Activated naive CD4-positive, alpha-beta T cell treated with anti-CD3 and anti-CD28 coated beads, Interleukin-2, amount 50 U/mL, for 24 hours (primary cell): ENCODE measurements at regions not wholly inside any gene's neighbourhood (a gene's known extent, or its start where the extent isn't known, plus 50 kb on each side); places are given as distances from the start of the nearest gene placed in this dataset.

ENCODE experiments used
- H3K27ac Mint-ChIP-seq: one replicate; pipeline ENCODE4 v1.8.0; 2021; ENCODE audit warnings: mild to moderate bottlenecking, mixed read lengths
- H3K27me3 Mint-ChIP-seq: one replicate; pipeline ENCODE4 v1.8.0; 2021; ENCODE audit warnings: mixed read lengths
- H3K36me3 Mint-ChIP-seq: one replicate; pipeline ENCODE4 v1.8.0; 2021; ENCODE audit warnings: mixed read lengths
- H3K4me1 Mint-ChIP-seq: one replicate; pipeline ENCODE4 v1.8.0; 2021; ENCODE audit warnings: mixed read lengths
- H3K4me3 Mint-ChIP-seq: one replicate; pipeline ENCODE4 v1.8.0; 2021; ENCODE audit warnings: mild to moderate bottlenecking, mixed read lengths
- H3K9me3 Mint-ChIP-seq: one replicate; pipeline ENCODE4 v1.8.0; 2021; ENCODE audit warnings: mixed read lengths

DNA sequence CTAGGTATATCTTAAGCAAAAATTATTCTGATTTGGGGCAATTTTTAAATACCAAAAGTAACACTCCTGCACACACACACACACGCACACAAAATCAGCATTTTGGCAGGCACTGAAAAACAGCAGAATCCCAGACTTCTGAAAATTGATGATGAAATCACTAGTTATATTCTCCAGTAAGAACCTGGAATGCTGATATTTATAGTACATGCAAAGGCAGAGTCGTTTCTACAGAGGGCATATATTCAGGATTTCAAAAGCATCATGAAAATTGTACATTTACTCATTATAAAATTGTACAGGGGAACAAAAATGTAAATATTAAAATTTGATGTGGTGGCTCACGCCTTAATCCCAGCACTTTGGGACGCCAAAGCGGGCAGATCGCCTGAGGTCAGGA lies 352.5 kb upstream of the PITX2 start:
- no peaks in the 10 kb centered on the region for H3K36me3 Mint-ChIP-seq
- no peaks in the 10 kb centered on the region for H3K4me1 Mint-ChIP-seq
- no peak overlapping the region for H3K27ac Mint-ChIP-seq
- no peaks in the 10 kb centered on the region for H3K9me3 Mint-ChIP-seq
- no peak overlapping the region for H3K4me3 Mint-ChIP-seq
- no peaks in the 10 kb centered on the region for H3K27me3 Mint-ChIP-seq

- no peak overlapping the region for H3K27ac Mint-ChIP-seq
- H3K27me3 Mint-ChIP-seq, result no peaks in the 10 kb centered on the region
- no peaks in the 10 kb centered on the region for H3K36me3 Mint-ChIP-seq
- H3K4me1 Mint-ChIP-seq, result no peaks in the 10 kb centered on the region
- H3K9me3 Mint-ChIP-seq, result no peaks in the 10 kb centered on the region
- no peak overlapping the region for H3K4me3 Mint-ChIP-seq
Measured at GRCh38 chr4:110977554-110977953, 354.7 kb upstream of the PITX2 start.

- Mint-ChIP-seq H3K4me1 (no peaks in the 10 kb centered on the region), H3K4me3 (no peak overlapping the region), H3K36me3 (no peaks in the 10 kb centered on the region), H3K27ac (no peak overlapping the region), H3K9me3 (no peaks in the 10 kb centered on the region), H3K27me3 (no peaks in the 10 kb centered on the region)
Measured at GRCh38 chr4:110978761-110979160, 355.9 kb upstream of the PITX2 start.

DNA sequence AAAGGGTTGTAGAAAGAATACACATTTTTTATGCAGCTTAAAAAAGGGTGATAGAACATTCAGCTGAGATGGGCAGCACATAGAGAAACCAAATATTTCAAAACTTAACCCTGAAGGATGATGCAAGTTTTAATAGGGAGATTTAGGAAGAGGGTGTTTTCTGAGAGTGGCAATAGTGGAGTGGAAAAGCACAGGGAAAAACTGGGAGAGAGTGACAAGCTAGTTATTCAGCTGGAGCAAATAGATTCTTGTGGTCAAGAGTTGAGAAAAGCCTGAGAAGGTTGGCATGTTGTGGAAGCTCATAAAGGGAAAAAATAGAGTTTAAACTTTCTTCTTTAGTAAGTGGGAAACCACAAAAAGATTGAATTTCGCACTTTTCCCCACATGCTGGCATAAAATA lies 359.6 kb upstream of the PITX2 start:
- no peaks in the 10 kb centered on the region for H3K27me3 Mint-ChIP-seq
- H3K27ac Mint-ChIP-seq, result no peak overlapping the region
- no peaks in the 10 kb centered on the region for H3K36me3 Mint-ChIP-seq
- no peaks in the 10 kb centered on the region for H3K4me1 Mint-ChIP-seq
- no peak overlapping the region for H3K4me3 Mint-ChIP-seq
- H3K9me3 Mint-ChIP-seq, result no peaks in the 10 kb centered on the region

GRCh38 chr4:110988722-110989121 lies 365.8 kb upstream of the PITX2 start:
- H3K9me3 Mint-ChIP-seq, result no peaks in the 10 kb centered on the region
- no peak overlapping the region for H3K4me3 Mint-ChIP-seq
- H3K27ac Mint-ChIP-seq, result no peak overlapping the region
- H3K36me3 Mint-ChIP-seq, result no peaks in the 10 kb centered on the region
- H3K27me3 Mint-ChIP-seq, result no peaks in the 10 kb centered on the region
- no peaks in the 10 kb centered on the region for H3K4me1 Mint-ChIP-seq

DNA sequence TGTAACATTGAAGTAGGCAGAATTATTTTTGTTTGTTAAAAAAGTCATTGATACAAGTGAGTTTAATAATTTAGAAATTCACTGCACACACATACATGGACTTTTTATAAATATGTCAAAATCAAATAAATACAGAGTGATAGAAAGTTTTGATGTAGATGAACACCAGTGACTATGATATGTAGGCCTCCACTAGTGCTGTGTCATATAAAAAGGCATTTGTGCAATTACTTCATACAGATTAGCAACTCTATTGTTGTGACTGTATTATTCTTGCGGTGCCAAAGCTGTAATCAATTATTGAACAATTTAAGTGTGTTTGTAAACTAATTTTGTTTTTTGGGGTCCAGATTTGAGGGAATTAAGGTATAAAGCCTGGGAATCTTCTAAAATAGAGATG lies 366.2 kb upstream of the PITX2 start:
- H3K4me3 Mint-ChIP-seq, result no peak overlapping the region
- no peak overlapping the region for H3K27ac Mint-ChIP-seq
- H3K9me3 Mint-ChIP-seq, result peaks cover 4% of the 10 kb centered on the region
- H3K4me1 Mint-ChIP-seq, result no peaks in the 10 kb centered on the region
- no peaks in the 10 kb centered on the region for H3K36me3 Mint-ChIP-seq
- no peaks in the 10 kb centered on the region for H3K27me3 Mint-ChIP-seq

GRCh38 chr4:110994781-110995180 lies 371.9 kb upstream of the PITX2 start:
- H3K27ac Mint-ChIP-seq, result no peak overlapping the region
- H3K4me1 Mint-ChIP-seq, result no peaks in the 10 kb centered on the region
- no peak overlapping the region for H3K4me3 Mint-ChIP-seq
- H3K9me3 Mint-ChIP-seq, result peaks cover 7% of the 10 kb centered on the region
- H3K27me3 Mint-ChIP-seq, result no peaks in the 10 kb centered on the region
- H3K36me3 Mint-ChIP-seq, result no peaks in the 10 kb centered on the region

DNA sequence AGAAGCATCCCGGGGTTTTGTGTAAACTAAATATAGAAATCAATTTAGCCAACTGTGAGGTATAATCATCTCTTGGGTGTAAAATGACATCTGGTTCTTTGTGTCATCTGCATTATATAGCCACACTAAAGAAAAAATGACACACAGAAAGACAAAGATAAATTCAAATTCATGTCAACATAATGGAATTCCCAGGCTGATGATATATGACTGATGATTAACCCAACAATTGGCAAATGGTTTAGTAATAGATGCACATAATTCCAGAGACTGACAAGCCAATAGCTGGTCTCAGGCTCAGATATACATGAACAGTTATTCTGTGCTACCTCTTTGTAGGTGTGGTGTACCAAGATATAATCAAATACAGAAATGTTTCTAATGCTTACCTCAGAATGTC lies 375.4 kb upstream of the PITX2 start:
- Mint-ChIP-seq H3K9me3 (peaks cover 7% of the 10 kb centered on the region), H3K4me3 (no peak overlapping the region), H3K36me3 (no peaks in the 10 kb centered on the region), H3K27ac (no peak overlapping the region), H3K4me1 (no peaks in the 10 kb centered on the region), H3K27me3 (no peaks in the 10 kb centered on the region)

DNA sequence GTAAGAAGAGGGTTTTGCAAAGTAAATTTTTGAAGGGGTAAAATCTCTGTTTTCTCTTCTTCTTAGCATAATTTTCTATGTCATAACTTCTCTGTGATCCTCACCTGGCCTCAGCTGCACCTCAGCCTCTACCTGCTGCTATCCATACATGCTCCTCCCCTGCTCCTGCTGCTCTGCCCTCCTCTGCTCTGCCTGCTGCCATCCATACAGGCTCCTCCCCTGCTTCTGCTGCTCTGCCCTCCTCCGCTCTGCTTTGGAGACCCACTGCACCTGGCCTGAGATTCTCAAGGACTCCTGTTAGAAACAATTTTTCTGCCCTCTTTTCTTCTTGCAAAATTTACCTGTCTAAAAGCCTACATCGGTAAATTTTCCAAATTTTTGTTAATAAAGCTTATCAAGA lies 388.6 kb upstream of the PITX2 start:
- Mint-ChIP-seq H3K4me3 (no peak overlapping the region), H3K9me3 (no peaks in the 10 kb centered on the region), H3K4me1 (no peaks in the 10 kb centered on the region), H3K27me3 (no peaks in the 10 kb centered on the region), H3K36me3 (no peaks in the 10 kb centered on the region), H3K27ac (no peak overlapping the region)

DNA sequence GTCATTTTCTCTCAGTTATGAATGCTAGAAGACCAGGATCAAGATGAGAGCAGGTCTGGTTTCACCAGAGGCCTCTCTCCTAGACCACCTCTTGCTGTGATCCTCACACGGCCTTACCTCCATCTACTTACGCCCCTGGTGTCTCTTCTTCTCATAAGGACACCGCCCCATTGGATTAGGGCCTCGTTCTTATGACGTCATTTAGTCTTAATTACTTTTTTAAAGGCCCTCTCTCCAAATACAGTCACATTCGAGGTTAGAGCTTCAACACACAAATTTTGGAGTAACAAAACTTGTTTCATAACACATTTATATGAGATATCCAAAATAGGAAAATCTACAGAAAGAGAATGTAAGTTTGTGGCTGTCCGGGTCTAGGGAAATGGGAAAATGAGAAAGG lies 391.0 kb upstream of the PITX2 start:
- Mint-ChIP-seq H3K4me3 (no peak overlapping the region), H3K4me1 (no peaks in the 10 kb centered on the region), H3K36me3 (no peaks in the 10 kb centered on the region), H3K9me3 (no peaks in the 10 kb centered on the region), H3K27me3 (no peaks in the 10 kb centered on the region), H3K27ac (no peak overlapping the region)

DNA sequence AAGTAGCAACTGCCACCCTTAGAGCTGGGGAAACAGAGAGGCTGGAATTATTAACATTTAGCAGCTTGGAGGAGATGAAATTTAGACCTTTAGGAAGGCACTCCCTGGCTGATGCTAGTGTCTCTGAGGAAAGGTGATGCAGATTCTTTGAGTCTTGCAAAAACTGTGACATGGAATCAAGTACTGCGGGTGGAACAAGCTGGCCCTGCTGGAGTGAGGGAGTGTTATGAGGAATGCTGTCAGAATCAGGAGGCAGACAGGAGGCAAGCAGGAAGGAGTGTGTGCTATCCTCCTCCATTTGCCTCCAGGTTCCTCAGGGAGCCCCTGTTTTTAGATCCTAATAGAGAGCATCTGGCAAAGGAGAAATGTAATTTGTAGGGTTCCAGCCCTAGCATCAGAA lies 391.7 kb upstream of the PITX2 start:
- no peak overlapping the region for H3K27ac Mint-ChIP-seq
- no peaks in the 10 kb centered on the region for H3K36me3 Mint-ChIP-seq
- no peaks in the 10 kb centered on the region for H3K4me1 Mint-ChIP-seq
- H3K9me3 Mint-ChIP-seq, result no peaks in the 10 kb centered on the region
- H3K27me3 Mint-ChIP-seq, result no peaks in the 10 kb centered on the region
- no peak overlapping the region for H3K4me3 Mint-ChIP-seq

DNA sequence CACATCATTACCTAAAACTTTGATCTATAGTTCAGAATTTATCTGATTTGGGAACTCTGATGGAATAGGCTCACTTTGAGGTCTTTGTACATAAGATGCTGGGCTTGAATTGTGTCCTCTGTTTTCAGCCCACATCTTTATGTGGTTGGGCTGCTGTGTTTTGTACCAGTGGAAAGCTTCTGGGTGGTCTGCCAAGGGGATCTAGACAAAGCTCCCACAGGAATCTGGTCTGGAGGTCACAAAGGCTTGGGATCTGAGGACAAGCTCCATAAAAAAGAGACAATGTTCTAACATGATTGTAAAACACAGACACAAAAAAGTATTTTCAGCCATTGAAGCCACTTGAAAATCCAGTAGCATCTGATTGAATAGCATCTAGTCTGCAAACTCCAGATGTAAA lies 393.5 kb upstream of the PITX2 start:
- H3K9me3 Mint-ChIP-seq, result no peaks in the 10 kb centered on the region
- no peaks in the 10 kb centered on the region for H3K4me1 Mint-ChIP-seq
- no peak overlapping the region for H3K27ac Mint-ChIP-seq
- H3K27me3 Mint-ChIP-seq, result no peaks in the 10 kb centered on the region
- no peak overlapping the region for H3K4me3 Mint-ChIP-seq
- no peaks in the 10 kb centered on the region for H3K36me3 Mint-ChIP-seq

DNA sequence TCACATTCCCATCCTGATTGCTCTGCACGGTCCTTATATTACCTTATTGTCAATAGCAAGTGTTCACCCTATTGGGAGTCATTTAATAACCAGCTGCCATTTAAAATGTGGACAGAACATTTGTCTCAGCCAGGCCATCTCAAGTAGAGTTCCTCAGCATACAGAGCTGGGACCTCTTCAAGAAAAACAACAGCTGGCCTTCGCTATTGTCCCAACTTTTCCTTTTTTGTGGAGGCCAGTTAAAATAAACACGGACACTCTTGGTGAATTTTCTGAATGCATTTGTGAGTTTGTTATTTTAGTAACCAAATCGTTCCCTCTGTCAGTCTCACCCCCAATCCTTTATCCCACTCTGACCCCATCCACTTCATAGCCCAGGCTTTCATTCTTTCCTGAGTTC lies 395.3 kb upstream of the PITX2 start:
- no peaks in the 10 kb centered on the region for H3K27me3 Mint-ChIP-seq
- no peak overlapping the region for H3K27ac Mint-ChIP-seq
- H3K36me3 Mint-ChIP-seq, result no peaks in the 10 kb centered on the region
- no peaks in the 10 kb centered on the region for H3K9me3 Mint-ChIP-seq
- H3K4me1 Mint-ChIP-seq, result no peaks in the 10 kb centered on the region
- no peak overlapping the region for H3K4me3 Mint-ChIP-seq

- Mint-ChIP-seq H3K36me3 (no peaks in the 10 kb centered on the region), H3K4me3 (no peak overlapping the region), H3K9me3 (no peaks in the 10 kb centered on the region), H3K4me1 (no peaks in the 10 kb centered on the region), H3K27me3 (no peaks in the 10 kb centered on the region), H3K27ac (no peak overlapping the region)
Measured at GRCh38 chr4:111020476-111020875, 397.6 kb upstream of the PITX2 start.

- Mint-ChIP-seq H3K36me3 (no peaks in the 10 kb centered on the region), H3K4me3 (no peak overlapping the region), H3K9me3 (no peaks in the 10 kb centered on the region)
Measured at GRCh38 chr4:111020961-111021360, 398.1 kb upstream of the PITX2 start.

DNA sequence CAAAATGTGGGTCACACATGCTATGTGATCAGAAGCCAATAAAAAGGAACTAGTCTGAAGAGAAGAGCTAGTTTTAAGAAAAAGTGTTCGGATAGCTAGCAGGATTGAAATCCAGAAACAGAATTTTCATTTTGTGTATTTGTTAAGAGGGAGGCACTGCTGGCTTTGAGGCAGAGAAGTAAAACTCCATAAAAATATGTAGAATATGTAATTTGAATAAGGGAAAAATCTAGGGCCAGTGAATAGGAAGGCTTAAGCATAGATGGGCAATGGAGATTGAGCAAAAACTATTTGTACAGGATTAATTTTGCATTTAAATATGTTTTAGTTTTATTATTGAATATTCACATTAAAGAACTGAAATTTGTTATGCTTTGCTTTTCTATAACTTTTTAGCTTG lies 399.9 kb upstream of the PITX2 start:
- no peaks in the 10 kb centered on the region for H3K4me1 Mint-ChIP-seq
- no peak overlapping the region for H3K4me3 Mint-ChIP-seq
- H3K36me3 Mint-ChIP-seq, result no peaks in the 10 kb centered on the region
- no peaks in the 10 kb centered on the region for H3K9me3 Mint-ChIP-seq
- no peaks in the 10 kb centered on the region for H3K27me3 Mint-ChIP-seq
- H3K27ac Mint-ChIP-seq, result no peak overlapping the region

More at GRCh38 chr4:111020961-111021360, 398.1 kb upstream of the PITX2 start:
- Mint-ChIP-seq H3K27me3 (no peaks in the 10 kb centered on the region), H3K27ac (no peak overlapping the region), H3K4me1 (no peaks in the 10 kb centered on the region)

DNA sequence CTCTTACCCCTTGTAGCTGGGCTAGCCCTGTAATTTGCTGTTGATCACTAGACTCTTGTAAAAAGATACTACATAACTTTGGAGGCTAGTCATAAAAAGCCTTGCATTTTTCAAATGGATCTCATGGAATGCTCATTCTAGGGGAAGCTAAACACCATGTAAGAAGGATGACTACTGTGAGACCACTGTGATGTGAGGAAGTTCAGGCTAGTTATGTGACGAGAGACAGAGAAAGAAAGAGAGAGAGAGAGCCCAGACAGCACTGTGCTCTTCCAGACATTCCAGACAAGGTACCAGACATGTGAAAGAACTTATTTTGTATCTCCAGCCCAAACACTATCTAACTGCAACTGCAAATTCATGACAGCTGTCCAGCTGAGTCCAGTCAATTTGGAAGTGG lies 404.6 kb upstream of the PITX2 start:
- H3K4me1 Mint-ChIP-seq, result no peaks in the 10 kb centered on the region
- no peaks in the 10 kb centered on the region for H3K27me3 Mint-ChIP-seq
- no peak overlapping the region for H3K4me3 Mint-ChIP-seq
- no peaks in the 10 kb centered on the region for H3K36me3 Mint-ChIP-seq
- H3K9me3 Mint-ChIP-seq, result peaks cover 9% of the 10 kb centered on the region
- no peak overlapping the region for H3K27ac Mint-ChIP-seq

GRCh38 chr4:111028795-111029194 lies 405.9 kb upstream of the PITX2 start:
- peaks cover 10% of the 10 kb centered on the region for H3K9me3 Mint-ChIP-seq
- no peak overlapping the region for H3K27ac Mint-ChIP-seq
- H3K27me3 Mint-ChIP-seq, result no peaks in the 10 kb centered on the region
- H3K36me3 Mint-ChIP-seq, result no peaks in the 10 kb centered on the region
- H3K4me1 Mint-ChIP-seq, result no peaks in the 10 kb centered on the region
- H3K4me3 Mint-ChIP-seq, result no peak overlapping the region
